GM21423 (cell line): ENCODE measurements at regions not wholly inside any gene's neighbourhood (a gene's known extent, or its start where the extent isn't known, plus 50 kb on each side); places are given as distances from the start of the nearest gene placed in this dataset.
"Not testable (repeated sequence)": the region's sequence is repeated elsewhere in the genome, so short reads cannot be mapped to it uniquely, and the experiment has no call there.

ENCODE experiments used
- ATAC-seq: cut with Tn5 transposase; IDR thresholded peaks from one replicate; pipeline ENCODE4 v1.9.1; 2021; ENCODE audit warnings: mild to moderate bottlenecking, moderate library complexity; ENCODE audit not compliant: unreplicated experiment

GRCh38 chr9:115692868-115693267 lies 460.7 kb upstream of the PAPPA start:
- ATAC-seq, result not testable (repeated sequence)

DNA sequence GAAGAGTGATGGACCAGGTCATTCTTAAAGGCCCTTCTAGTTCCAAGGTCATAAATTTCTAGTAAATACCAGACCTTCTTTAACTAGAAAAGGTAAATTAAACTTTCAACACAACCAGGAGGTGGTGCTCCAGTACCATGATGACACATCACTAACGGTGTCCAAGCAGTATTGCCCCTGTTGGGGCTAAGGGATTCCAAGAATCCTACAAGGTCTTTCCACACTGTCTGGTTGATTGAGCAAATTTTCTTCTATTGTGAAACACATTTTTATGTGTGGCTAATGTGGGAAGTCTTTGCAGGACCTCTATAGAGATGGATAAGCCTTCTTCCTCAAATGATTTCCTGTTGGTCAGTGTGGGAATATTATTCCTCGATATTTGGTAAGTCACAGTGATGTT lies 459.6 kb upstream of the PAPPA start:
- no peak for ATAC-seq

DNA sequence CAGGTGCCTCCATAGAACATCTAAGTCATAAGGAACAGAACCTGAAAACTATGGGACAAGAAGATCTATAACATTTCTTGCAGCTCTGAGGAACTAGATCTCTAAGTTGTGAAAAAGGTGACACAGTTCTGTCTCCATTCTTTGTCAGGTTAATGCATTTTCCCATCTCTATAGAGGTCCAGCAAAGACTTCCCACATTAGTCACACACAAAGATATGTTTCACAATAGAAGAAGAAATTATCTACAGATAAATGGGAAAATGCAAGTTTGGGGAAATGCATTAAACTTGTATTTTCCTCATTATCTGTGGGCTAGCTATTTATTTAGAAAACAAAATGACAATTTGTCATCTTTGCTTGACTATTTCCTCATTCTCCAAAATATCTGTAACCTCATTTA lies 458.6 kb upstream of the PAPPA start:
- no peak for ATAC-seq

GRCh38 chr9:115712981-115713380 lies 440.6 kb upstream of the PAPPA start:
- ATAC-seq, result no peak

DNA sequence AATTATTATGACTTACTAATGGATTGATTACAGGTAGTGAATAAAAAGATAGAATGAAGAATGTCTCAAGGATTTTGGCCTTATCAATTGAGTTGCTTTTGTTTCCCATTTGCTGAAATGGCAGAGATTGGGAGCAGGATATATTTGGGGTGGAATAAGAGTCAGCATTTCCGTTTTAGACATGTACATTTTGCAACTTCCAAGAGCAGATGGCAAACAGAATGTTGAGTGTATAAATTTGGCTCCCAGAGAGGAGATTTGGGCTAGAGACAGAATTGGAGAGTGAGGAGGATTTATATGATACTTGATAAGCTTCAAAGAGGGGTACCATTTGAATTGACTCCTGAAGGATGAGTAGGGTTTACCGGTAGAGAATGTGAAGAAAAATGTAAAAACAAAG lies 437.9 kb upstream of the PAPPA start:
- ATAC-seq, result no peak

GRCh38 chr9:115717298-115717697 lies 436.3 kb upstream of the PAPPA start:
- ATAC-seq, result no peak

- no peak for ATAC-seq
Measured at GRCh38 chr9:115717711-115718173, 435.8 kb upstream of the PAPPA start.

DNA sequence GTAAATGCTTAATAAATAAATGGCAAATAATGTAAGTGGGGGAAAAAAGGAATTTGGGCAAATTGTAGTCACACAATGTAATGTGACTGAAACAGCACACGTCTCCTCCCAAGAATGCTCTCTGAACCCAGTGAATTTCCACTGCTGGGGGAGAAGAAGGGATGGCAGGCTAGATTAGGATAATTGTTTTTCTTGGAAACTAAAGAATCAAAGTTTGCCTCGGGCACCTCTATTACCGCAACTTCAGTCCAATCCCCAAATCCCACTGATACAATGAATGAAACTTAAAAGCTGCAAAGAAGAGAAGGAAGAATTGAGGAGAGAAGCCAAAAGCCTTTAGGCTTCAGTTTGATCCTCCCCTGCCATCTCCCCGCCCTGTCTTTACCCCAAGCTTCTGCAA lies 423.2 kb upstream of the PAPPA start:
- ATAC-seq, result no peak

DNA sequence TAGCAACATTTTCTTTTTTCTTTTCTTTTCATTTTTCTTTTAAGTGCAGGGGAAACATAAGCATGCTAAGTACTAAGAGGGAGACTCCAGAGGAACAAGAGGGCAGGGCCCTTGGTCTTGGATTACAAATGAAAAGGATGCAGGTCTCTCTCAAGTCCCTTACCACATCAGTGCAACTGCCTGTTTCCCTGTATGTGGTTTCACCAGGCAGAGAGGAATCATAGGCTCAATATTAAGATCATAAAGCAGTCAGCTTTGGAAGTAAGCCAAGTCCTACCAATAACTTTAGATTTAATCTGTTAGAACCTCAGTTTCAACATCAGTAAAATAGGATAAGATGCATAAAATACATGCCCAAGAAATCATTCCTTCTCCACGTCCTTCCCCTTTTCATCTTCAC lies 422.7 kb upstream of the PAPPA start:
- no peak for ATAC-seq

DNA sequence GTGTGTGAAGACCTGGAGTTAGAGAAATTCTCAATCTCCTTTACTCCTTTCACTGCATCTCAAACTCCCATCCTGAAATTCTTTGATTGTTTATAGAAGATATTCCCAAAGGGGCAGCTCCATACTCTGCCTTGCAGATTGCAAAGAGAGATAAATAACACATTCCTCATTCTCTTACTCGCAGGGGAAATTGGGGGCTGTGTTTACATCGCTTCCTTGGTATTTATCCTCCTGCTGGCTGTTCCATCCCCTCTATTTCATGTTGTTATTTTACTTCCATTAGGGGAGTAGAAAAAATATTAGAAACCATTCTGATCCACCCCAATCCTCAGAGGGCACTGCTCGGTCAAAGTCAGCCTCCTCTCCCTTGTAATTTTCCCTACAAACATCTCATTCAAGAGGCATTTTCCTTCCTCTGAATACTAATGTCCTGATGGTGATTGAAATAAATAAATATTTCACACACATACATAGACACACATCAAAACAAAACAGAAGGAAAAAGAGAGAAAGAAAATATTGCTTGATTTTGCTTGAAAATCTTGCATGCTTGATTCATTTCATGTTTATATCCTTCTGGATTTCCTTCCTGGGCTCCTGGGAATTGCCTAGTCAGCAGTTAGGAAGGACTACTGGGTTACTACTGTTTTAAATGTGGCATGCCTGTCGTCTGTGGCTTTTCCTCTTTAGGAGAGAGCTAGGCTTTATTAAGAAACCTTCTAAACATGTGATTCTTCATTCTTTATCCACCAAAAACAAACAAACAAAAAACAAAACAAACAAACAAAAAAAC lies 420.1 kb upstream of the PAPPA start:
- ATAC-seq, result no peak

DNA sequence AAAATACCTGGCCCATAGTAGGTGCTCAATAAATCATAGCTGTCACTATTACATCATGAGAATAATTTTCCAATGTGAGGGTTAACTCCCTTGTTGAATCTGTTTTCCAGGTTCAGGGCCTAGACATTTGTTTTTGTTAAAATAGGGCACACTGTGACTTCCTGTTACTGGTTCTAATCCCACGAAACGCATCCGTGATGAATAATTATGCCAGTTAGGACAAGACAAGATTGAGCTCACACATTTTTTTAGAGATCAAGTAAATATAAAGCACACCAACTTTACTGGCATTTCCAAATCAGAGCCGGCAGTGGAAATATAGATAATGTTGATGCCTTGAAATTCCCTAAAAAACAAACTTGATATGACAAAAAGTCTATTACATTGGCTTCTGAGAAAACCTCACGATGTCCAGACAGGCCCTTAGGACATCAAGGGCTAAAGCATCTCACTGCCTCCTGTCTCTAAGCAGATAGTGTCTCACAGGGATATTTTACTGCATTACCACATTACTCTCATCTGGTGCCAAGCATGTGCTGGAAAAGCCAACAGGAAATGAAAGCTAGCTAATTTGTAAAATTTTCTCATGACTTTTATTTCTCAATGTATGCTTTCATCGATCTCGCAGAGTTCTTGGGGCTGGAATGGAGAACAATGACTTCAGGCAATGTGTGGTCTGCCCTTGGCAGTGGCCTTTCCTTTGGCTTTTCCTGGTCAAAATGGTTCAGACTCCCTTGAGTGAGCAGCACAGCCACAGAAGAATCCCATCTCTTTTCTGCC lies 414.3 kb upstream of the PAPPA start:
- ATAC-seq, result no peak

GRCh38 chr9:115740986-115741385 lies 412.6 kb upstream of the PAPPA start:
- ATAC-seq, result no peak

- ATAC-seq, result no peak
Measured at GRCh38 chr9:115743709-115744605, 409.6 kb upstream of the PAPPA start.

- ATAC-seq, result no peak
Measured at GRCh38 chr9:115746496-115746895, 407.1 kb upstream of the PAPPA start.

DNA sequence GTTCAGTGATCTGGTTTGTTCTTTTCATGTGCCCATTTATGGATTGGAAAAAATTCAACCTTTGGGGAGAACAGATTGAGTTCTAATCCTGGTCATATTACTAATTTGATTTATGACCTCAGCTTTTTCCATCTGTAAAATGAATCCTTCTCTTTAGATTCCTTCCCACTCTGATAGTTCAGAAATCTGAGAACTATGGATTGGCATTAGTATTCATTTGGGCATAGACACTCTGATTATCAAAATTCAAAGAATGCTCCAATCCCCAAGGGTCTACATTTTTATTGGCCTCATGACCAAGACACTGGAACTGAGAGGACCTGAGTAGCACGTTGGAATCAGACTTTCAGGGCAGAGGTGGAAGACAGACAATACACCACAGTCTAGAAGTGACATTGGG lies 405.9 kb upstream of the PAPPA start:
- no peak for ATAC-seq

- no peak for ATAC-seq
Measured at GRCh38 chr9:115756736-115757135, 396.9 kb upstream of the PAPPA start.

DNA sequence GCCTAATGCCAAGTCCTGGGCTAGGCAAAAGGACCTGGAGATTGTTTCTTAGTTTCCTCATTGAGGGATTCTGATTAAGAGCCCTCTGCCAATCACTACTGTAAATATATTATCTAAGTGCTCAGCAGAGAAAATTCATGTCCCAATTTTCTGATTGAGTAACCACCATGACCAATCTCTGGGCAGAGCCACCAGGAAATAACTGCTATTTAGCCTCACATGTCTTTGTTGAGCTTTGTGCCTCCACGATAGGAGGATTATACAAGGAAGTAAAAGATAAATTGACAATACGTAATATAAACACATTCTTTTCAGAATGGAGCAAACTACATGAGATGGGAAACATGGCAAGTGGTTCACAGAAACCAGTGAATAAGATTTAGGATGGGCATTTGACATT lies 396.1 kb upstream of the PAPPA start:
- no peak for ATAC-seq

- no peak for ATAC-seq
Measured at GRCh38 chr9:115758441-115758840, 395.1 kb upstream of the PAPPA start.

DNA sequence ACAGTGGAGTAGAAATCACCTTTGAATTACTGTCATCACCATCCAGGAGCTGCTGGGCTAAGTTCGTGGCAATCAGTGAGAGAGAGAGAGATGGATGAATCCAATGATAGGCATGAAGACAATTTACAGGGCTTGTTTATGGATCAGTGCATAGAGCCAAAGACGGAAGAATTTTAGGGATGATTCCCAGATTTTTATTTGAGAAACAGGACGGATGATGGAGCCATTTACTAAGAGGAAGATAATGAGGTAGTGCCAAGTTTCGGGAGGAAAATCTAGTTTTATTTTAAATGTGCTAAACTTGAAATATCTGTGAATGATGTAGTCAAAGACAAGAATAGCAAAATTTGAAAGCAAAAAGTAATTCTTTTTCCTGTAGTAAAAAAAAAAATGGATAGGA lies 394.2 kb upstream of the PAPPA start:
- ATAC-seq, result no peak

GRCh38 chr9:115764645-115765044 lies 388.9 kb upstream of the PAPPA start:
- no peak for ATAC-seq

- no peak for ATAC-seq
Measured at GRCh38 chr9:115765060-115765459, 388.5 kb upstream of the PAPPA start.
